ENCODE measurements at regions not wholly inside any gene's neighbourhood (a gene's known extent, or its start where the extent isn't known, plus 50 kb on each side); places are given as distances from the start of the nearest gene placed in this dataset.

DNA sequence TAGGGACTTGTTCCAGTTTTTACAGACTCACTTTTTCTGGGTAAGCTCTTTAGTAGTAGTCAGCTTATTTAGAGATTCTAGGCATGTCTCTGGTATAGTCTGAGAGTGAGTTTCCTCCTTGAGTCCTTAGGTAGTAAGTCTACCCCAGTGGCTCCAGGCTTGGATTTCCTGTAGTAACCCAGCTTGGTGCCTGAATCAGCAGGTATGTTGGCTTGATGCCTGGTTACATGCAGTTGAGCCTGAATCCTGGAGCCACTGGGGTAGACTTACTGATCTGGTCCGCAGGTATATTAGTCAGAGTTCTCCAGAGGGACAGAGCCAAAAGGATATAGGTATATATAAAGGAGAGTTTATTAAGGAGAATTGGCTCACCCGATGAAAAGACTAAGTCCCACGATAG, 85.8 kb upstream of the RBMS3 start:
- Histone ChIP-seq H3K4me3 (ENCODE audit: low read length) (no peak overlapping the region), H3K27me3 (ENCODE audit: insufficient read depth, low read length) (no peaks in the 10 kb centered on the region), H3K4me1 (ENCODE audit: insufficient read depth, low read length) (no peaks in the 10 kb centered on the region), H3K9me3 (ENCODE audit: low read length) (no peaks in the 10 kb centered on the region), H2AFZ (ENCODE audit: low read depth, low read length) (no peak overlapping the region), H3K36me3 (ENCODE audit: insufficient read depth, low read length) (no peaks in the 10 kb centered on the region)

DNA sequence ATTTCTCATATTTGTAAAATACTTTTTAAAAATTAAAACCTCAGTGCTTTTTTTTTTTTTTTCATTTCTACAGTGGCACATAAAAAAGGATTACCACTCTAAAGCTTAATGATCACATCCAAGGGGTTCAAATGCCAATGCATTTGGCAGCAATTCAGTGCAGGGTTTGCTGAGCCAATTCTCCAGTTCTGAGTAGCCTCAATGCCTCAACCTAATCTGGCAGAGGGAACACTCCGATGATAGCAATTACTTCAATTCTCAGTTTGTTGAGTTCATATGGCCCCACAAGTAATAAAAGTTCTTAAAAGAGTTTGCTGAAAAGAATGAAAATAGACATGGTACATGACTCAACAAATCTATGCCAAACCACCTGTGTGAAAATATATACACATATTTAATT, 79.3 kb upstream of the RBMS3 start:
- Histone ChIP-seq H2AFZ (ENCODE audit: low read depth, low read length) (no peak overlapping the region), H3K4me3 (ENCODE audit: low read length) (no peak overlapping the region), H3K9me3 (ENCODE audit: low read length) (no peaks in the 10 kb centered on the region), H3K4me1 (ENCODE audit: insufficient read depth, low read length) (no peaks in the 10 kb centered on the region), H3K36me3 (ENCODE audit: insufficient read depth, low read length) (no peaks in the 10 kb centered on the region), H3K27me3 (ENCODE audit: insufficient read depth, low read length) (no peaks in the 10 kb centered on the region)

DNA sequence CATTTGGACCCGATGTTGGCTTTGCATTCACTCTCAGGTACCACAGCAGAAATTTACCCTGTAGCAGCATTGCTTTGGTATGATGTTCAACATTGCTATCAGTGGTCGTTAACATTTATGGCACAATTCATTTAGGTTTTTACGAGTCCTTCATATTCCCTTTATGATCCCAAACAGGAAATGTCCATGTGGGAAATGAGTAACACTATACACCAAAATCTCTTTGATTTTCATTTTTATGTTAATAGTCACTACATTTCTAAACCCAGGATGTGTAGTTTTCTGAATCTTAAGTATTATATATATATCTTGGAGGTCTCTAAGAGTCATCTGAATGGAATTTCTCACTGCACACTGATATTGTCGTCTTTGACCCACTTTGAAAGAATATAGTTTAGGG, 78.5 kb upstream of the RBMS3 start:
- no peaks in the 10 kb centered on the region for H3K27me3 ChIP-seq (ENCODE audit: insufficient read depth, low read length)
- no peaks in the 10 kb centered on the region for H3K4me1 ChIP-seq (ENCODE audit: insufficient read depth, low read length)
- H2AFZ ChIP-seq (ENCODE audit: low read depth, low read length), result no peak overlapping the region
- H3K4me3 ChIP-seq (ENCODE audit: low read length), result no peak overlapping the region
- H3K9me3 ChIP-seq (ENCODE audit: low read length), result no peaks in the 10 kb centered on the region
- no peaks in the 10 kb centered on the region for H3K36me3 ChIP-seq (ENCODE audit: insufficient read depth, low read length)

DNA sequence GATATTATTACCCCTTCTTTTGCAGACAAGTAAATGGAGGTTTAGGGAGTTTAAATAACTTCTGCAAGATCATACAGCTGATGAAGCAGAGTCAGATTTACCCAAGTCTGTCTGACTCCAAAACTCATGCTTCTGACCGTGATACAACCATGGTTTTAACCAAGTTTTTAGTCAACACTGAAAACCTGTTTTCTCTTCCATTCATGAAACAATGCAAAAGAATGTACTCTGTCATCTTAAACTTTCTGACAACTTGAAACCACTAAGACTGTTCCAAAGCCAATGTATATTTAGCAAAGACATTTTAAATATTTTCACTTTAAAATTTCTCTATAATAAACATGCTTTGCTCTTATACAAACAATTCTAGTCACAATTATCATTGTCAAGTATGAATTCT, 77.0 kb upstream of the RBMS3 start:
- Histone ChIP-seq H3K9me3 (ENCODE audit: low read length) (no peaks in the 10 kb centered on the region), H3K27me3 (ENCODE audit: insufficient read depth, low read length) (no peaks in the 10 kb centered on the region), H2AFZ (ENCODE audit: low read depth, low read length) (no peak overlapping the region), H3K4me1 (ENCODE audit: insufficient read depth, low read length) (no peaks in the 10 kb centered on the region), H3K36me3 (ENCODE audit: insufficient read depth, low read length) (no peaks in the 10 kb centered on the region), H3K4me3 (ENCODE audit: low read length) (no peak overlapping the region)

DNA sequence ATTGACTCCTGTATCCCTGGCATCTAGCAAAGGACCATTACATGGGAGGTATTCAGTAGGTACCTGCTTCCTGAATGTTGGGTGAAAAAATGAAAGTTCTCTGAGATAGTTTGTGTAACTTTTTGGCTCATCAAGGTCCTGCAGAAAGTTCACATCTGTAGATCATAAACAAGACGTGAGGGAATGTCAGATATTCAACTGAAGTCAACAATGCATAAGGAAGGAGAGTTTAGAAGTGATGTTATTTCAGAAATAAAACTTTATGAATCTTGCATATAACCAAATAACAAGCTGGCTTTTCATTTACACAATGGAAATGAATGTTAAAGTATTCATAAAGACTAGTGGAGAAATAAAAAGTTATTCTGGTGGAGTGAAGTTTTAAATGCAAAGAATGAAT, 73.4 kb upstream of the RBMS3 start:
- H2AFZ ChIP-seq (ENCODE audit: low read depth, low read length), result no peak overlapping the region
- H3K4me1 ChIP-seq (ENCODE audit: insufficient read depth, low read length), result peaks cover 3% of the 10 kb centered on the region
- H3K27me3 ChIP-seq (ENCODE audit: insufficient read depth, low read length), result no peaks in the 10 kb centered on the region
- no peaks in the 10 kb centered on the region for H3K9me3 ChIP-seq (ENCODE audit: low read length)
- no peaks in the 10 kb centered on the region for H3K36me3 ChIP-seq (ENCODE audit: insufficient read depth, low read length)
- no peak overlapping the region for H3K4me3 ChIP-seq (ENCODE audit: low read length)

DNA sequence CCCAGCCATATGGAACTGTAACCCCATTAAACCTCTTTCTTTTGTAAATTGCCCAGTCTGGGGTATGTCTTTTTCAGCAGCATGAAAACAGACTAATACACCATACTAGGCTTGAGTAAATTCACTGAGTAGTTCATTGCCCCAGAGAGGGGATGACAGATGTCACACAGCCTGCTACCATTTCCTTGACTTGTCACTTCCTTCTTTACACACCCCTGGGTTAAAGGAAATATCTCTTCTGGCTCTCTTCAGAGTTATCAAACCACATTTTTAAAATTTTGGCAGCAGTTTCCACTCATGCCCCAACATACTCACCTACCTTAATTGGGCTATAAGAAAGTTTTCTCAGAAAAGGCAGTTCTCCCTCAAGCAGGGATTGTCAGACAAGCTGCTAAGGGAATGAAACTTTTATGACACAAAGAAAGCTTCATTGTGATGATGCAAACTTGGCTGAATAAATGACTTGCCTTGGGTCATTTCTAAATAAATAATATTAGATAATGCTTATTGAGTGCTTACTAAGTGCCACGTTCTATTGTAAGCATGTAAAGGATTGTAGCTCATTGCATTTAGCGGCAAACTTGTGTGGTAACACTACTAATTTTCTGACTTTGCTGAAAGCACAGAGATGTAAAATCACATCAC, 68.0 kb upstream of the RBMS3 start:
- Histone ChIP-seq H3K4me1 (ENCODE audit: insufficient read depth, low read length) (peaks cover 3% of the 10 kb centered on the region), H3K4me3 (ENCODE audit: low read length) (no peak overlapping the region), H3K9me3 (ENCODE audit: low read length) (no peaks in the 10 kb centered on the region), H2AFZ (ENCODE audit: low read depth, low read length) (no peak overlapping the region), H3K27me3 (ENCODE audit: insufficient read depth, low read length) (no peaks in the 10 kb centered on the region), H3K36me3 (ENCODE audit: insufficient read depth, low read length) (no peaks in the 10 kb centered on the region)

DNA sequence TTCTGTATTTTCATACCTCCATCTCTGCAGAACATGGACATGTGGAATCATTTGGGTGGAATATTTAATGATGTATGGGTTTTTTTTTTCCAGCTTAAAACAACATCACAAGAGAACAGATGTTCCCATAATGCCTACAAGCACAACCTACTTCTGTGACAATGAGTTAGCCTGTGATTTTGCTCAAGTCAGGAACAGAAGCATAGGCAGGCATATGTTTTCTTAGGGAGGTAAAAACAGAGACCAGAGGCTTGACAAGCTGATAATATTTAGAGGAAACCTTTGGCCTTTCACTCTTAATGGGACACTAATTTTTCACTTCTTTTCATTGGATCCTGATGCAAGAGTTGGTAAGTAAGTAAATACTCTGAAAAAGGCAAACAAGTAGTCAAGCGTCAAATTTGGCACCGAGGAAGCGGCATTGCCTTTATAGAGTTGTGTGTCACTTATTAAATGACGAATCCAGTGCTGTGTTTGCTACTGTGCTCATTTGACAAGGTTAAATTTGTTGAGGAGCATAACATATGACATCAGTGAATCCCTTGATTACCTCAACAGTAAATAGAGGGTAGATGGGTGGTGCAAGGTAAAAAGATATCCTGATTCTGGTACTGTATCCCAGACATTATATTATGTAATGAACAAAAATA, 66.7 kb upstream of the RBMS3 start:
- Histone ChIP-seq H3K4me3 (ENCODE audit: low read length) (no peak overlapping the region), H2AFZ (ENCODE audit: low read depth, low read length) (no peak overlapping the region), H3K9me3 (ENCODE audit: low read length) (no peaks in the 10 kb centered on the region), H3K36me3 (ENCODE audit: insufficient read depth, low read length) (no peaks in the 10 kb centered on the region), H3K4me1 (ENCODE audit: insufficient read depth, low read length) (peaks cover 3% of the 10 kb centered on the region), H3K27me3 (ENCODE audit: insufficient read depth, low read length) (no peaks in the 10 kb centered on the region)

DNA sequence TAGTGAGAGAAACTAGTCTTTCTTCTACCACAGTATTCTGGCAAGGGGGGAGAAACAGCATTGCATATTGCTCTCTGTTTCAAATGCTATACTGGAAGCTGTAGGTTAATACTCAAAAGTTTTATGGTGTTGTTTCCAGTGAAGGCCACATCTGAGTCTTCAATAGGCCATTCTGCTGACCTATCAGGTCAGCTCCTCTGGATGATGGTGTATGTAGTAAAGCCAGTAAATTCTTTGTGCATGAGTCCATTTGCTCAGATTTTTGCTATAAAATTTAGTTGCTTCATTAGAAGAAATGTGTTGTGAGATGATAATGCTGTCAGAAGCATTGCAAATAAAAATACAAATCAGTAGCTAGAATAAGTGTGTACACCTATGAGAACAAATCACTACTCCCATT, 64.9 kb upstream of the RBMS3 start:
- no peaks in the 10 kb centered on the region for H3K4me1 ChIP-seq (ENCODE audit: insufficient read depth, low read length)
- no peaks in the 10 kb centered on the region for H3K27me3 ChIP-seq (ENCODE audit: insufficient read depth, low read length)
- no peaks in the 10 kb centered on the region for H3K9me3 ChIP-seq (ENCODE audit: low read length)
- no peak overlapping the region for H2AFZ ChIP-seq (ENCODE audit: low read depth, low read length)
- no peak overlapping the region for H3K4me3 ChIP-seq (ENCODE audit: low read length)
- no peaks in the 10 kb centered on the region for H3K36me3 ChIP-seq (ENCODE audit: insufficient read depth, low read length)

DNA sequence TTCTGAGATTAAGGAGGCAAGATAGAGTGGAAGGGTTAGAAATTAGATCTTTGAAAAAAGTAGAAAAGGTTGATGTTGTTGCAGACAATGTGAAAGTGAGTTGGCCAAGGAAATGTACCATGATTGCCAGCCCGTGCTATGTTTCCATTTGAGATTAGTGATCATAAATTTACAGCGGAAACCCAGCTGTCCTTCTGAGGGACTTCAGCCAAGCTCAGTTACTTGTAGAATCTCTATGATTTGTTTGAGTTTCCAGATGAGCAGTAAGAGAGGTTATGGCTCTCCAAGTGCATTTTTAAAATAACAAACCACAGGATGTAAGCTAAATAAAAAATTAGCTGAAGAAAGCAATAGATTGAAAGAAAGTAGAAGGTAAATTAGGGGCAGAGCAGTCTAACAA, 54.2 kb upstream of the RBMS3 start:
- Histone ChIP-seq H3K4me3 (ENCODE audit: low read length) (no peak overlapping the region), H2AFZ (ENCODE audit: low read depth, low read length) (no peak overlapping the region), H3K4me1 (ENCODE audit: insufficient read depth, low read length) (no peaks in the 10 kb centered on the region), H3K36me3 (ENCODE audit: insufficient read depth, low read length) (no peaks in the 10 kb centered on the region), H3K27me3 (ENCODE audit: insufficient read depth, low read length) (no peaks in the 10 kb centered on the region), H3K9me3 (ENCODE audit: low read length) (no peaks in the 10 kb centered on the region)

DNA sequence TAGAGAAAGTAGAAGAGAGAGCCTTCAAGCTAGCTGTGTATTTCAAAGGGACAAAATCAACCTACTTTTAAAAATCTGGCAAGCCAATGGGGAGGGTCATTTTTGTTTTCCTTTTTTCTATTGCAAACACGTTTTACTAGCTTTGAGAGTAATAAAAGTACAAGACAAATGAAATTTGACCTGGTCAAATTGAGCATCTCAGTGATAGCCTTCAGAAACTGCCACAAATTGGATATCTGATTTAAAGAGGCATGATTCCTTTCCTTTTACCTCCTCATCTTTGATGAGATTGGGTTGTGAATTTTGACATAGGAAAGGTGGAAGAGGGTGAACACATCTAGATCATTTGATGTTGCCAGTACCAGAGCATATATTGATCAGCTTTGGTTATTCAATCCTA, 53.6 kb upstream of the RBMS3 start:
- Histone ChIP-seq H3K27me3 (ENCODE audit: insufficient read depth, low read length) (no peaks in the 10 kb centered on the region), H3K4me3 (ENCODE audit: low read length) (no peak overlapping the region), H2AFZ (ENCODE audit: low read depth, low read length) (no peak overlapping the region), H3K36me3 (ENCODE audit: insufficient read depth, low read length) (no peaks in the 10 kb centered on the region), H3K4me1 (ENCODE audit: insufficient read depth, low read length) (no peaks in the 10 kb centered on the region), H3K9me3 (ENCODE audit: low read length) (no peaks in the 10 kb centered on the region)

All from neuron (in vitro differentiated cells).